Stimulated activated CD4-positive, alpha-beta T cell treated with anti-CD3 and anti-CD28 coated beads, TNF-alpha, amount 100 ng/mL, for 4 hours (primary cell): ENCODE measurements at regions not wholly inside any gene's neighbourhood (a gene's known extent, or its start where the extent isn't known, plus 50 kb on each side); places are given as distances from the start of the nearest gene placed in this dataset.
"Not testable (repeated sequence)": the region's sequence is repeated elsewhere in the genome, so short reads cannot be mapped to it uniquely, and the experiment has no call there.

Experiments used
- DNase-seq, 3 experiments: peaks; one replicate each; pipeline ENCODE4 v3.0.0-alpha.2; 2020; ENCODE audit warnings: low read depth in 3 of 3

GRCh38 chr12:76292891-76293290 lies 55.3 kb downstream of the BBS10 start:
- not testable (repeated sequence) for DNase-seq

GRCh38 chr12:76292305-76292704 lies 55.9 kb downstream of the BBS10 start:
- DNase-seq, result not testable (repeated sequence)

- no peak for DNase-seq
These were observed 57.0 kb downstream of the BBS10 start for GRCh38 chr12:76290963-76291859.

- no peak for DNase-seq
These were observed 60.0 kb downstream of the BBS10 start for GRCh38 chr12:76288218-76288617.

GRCh38 chr12:76284816-76285750 lies 63.1 kb downstream of the BBS10 start:
- DNase-seq, result no peak

GRCh38 chr12:76282744-76283143 lies 65.5 kb downstream of the BBS10 start:
- no peak for DNase-seq

GRCh38 chr12:76277480-76277879 lies 70.7 kb downstream of the BBS10 start:
- no peak for DNase-seq

GRCh38 chr12:76276499-76277151 lies 71.6 kb downstream of the BBS10 start:
- DNase-seq, result no peak

- DNase-seq, result no peak
These were observed 72.6 kb downstream of the BBS10 start for GRCh38 chr12:76275511-76276093.

- no peak for DNase-seq
These were observed 73.7 kb downstream of the BBS10 start for GRCh38 chr12:76274420-76275083.

- DNase-seq, result no peak
These were observed 75.9 kb downstream of the BBS10 start for GRCh38 chr12:76272287-76272686.

GRCh38 chr12:76270657-76271358 lies 77.4 kb downstream of the BBS10 start:
- DNase-seq, result no peak

GRCh38 chr12:76268267-76268666 lies 79.9 kb downstream of the BBS10 start:
- no peak for DNase-seq

- DNase-seq, result no peak
These were observed 81.4 kb downstream of the BBS10 start for GRCh38 chr12:76266797-76267196.

- no peak for DNase-seq
These were observed 82.6 kb downstream of the BBS10 start for GRCh38 chr12:76265424-76266180.

GRCh38 chr12:76264611-76265012 lies 83.6 kb downstream of the BBS10 start:
- no peak for DNase-seq

GRCh38 chr12:76263696-76264095 lies 84.5 kb downstream of the BBS10 start:
- DNase-seq, result no peak

GRCh38 chr12:76260390-76260748 lies 87.8 kb downstream of the BBS10 start:
- no peak for DNase-seq

GRCh38 chr12:76259660-76260389 lies 88.4 kb downstream of the BBS10 start:
- DNase-seq, result no peak
